CD14-positive monocyte (primary cell): ENCODE measurements at regions not wholly inside any gene's neighbourhood (a gene's known extent, or its start where the extent isn't known, plus 50 kb on each side); places are given as distances from the start of the nearest gene placed in this dataset.
"Not testable (repeated sequence)": the region's sequence is repeated elsewhere in the genome, so short reads cannot be mapped to it uniquely, and the experiment has no call there.

Experiments
- DNase-seq, 3 donors: peaks; one replicate each; pipeline ENCODE4 v3.0.0-alpha.2; 2011 to 2022
- H2AFZ ChIP-seq: 2 replicates; pipeline ENCODE4 v1.6.0; 2012; ENCODE audit warnings: mild to moderate bottlenecking, low read depth, low read length, inconsistent platforms; ENCODE audit not compliant: insufficient read depth, poor library complexity, severe bottlenecking
- H3K27ac ChIP-seq, 2 donors: 1 replicate in 1 of 2; 2 replicates in 1 of 2; pipeline ENCODE4 v1.5.1; 2012 to 2013; ENCODE audit warnings: low read length in 2 of 2, control low read depth in 1 of 2, inconsistent platforms in 1 of 2, low read depth in 1 of 2, mild to moderate bottlenecking in 1 of 2
- H3K27me3 ChIP-seq, 2 donors: one replicate each; pipeline versions ENCODE4 v1.6.0 to v1.6.1; 2011 to 2013; ENCODE audit warnings: low read length in 2 of 2; ENCODE audit not compliant: control insufficient read depth in 2 of 2, insufficient read depth in 2 of 2
- H3K36me3 ChIP-seq, 2 donors: replicated peaks in 1 of 2; 1 replicate in 1 of 2; 2 replicates in 1 of 2; pipeline versions ENCODE4 v1.5.1 to v1.6.1; 2012 to 2013; ENCODE audit warnings: low read length in 2 of 2, control low read depth in 1 of 2, inconsistent platforms in 1 of 2, mild to moderate bottlenecking in 1 of 2; ENCODE audit not compliant: insufficient read depth in 2 of 2, control insufficient read depth in 1 of 2
- H3K4me1 ChIP-seq, 2 donors: 1 replicate in 1 of 2; 2 replicates in 1 of 2; pipeline versions ENCODE4 v1.5.1 to v1.6.1; 2012 to 2013; ENCODE audit warnings: low read length in 2 of 2, control low read depth in 1 of 2, inconsistent platforms in 1 of 2, mild to moderate bottlenecking in 1 of 2, moderate library complexity in 1 of 2; ENCODE audit not compliant: insufficient read depth in 2 of 2, control insufficient read depth in 1 of 2
- H3K4me2 ChIP-seq: replicated peaks from 2 replicates; pipeline ENCODE3; 2012; ENCODE audit warnings: low read length, moderate library complexity, mild to moderate bottlenecking; ENCODE audit not compliant: poor library complexity, severe bottlenecking; ENCODE audit errors: extremely low read depth
- H3K4me3 ChIP-seq, 3 experiments: fragments of 200-600 bp in 1 of 3; sonication (generic) in 1 of 3; replicated peaks in 1 of 3; 1 replicate in 2 of 3; 2 replicates in 1 of 3; pipeline ENCODE4 v1.5.1; 2011 to 2013; ENCODE audit warnings: low read length in 3 of 3, mild to moderate bottlenecking in 3 of 3, control low read depth in 2 of 3, low read depth in 2 of 3, inconsistent platforms in 1 of 3, moderate library complexity in 1 of 3
- H3K79me2 ChIP-seq: 2 replicates; pipeline ENCODE4 v1.6.0; 2012; ENCODE audit warnings: mild to moderate bottlenecking, control low read depth, inconsistent platforms, low read length, moderate library complexity; ENCODE audit not compliant: insufficient read depth
- H3K9ac ChIP-seq: 2 replicates; pipeline ENCODE4 v1.6.0; 2017; ENCODE audit warnings: low read length, mild to moderate bottlenecking; ENCODE audit not compliant: insufficient read depth, poor library complexity, severe bottlenecking
- H3K9me3 ChIP-seq, 2 donors: replicated peaks in 1 of 2; 1 replicate in 1 of 2; 2 replicates in 1 of 2; pipeline versions ENCODE4 v1.5.1 to v1.6.1; 2012 to 2013; ENCODE audit warnings: low read length in 2 of 2, control low read depth in 1 of 2; ENCODE audit not compliant: control insufficient read depth in 1 of 2, insufficient read depth in 1 of 2
- H4K20me1 ChIP-seq: 2 replicates; pipeline ENCODE4 v1.6.0; 2012; ENCODE audit warnings: mild to moderate bottlenecking, low read length, control low read depth, moderate library complexity; ENCODE audit not compliant: insufficient read depth
- H3K27ac Mint-ChIP-seq, 7 donors: one replicate each; pipeline ENCODE4 v1.8.0; 2020; ENCODE audit warnings: mild to moderate bottlenecking in 7 of 7, mixed read lengths in 7 of 7, moderate library complexity in 6 of 7, inconsistent platforms in 2 of 7
- H3K27me3 Mint-ChIP-seq, 3 donors: one replicate each; pipeline ENCODE4 v1.8.0; 2021 to 2022; ENCODE audit warnings: low read depth in 3 of 3, mild to moderate bottlenecking in 3 of 3, mixed read lengths in 3 of 3, moderate library complexity in 3 of 3, inconsistent platforms in 1 of 3
- H3K36me3 Mint-ChIP-seq, 2 donors: one replicate each; pipeline ENCODE4 v1.8.0; 2020; ENCODE audit warnings: mixed read lengths in 2 of 2, inconsistent platforms in 1 of 2, mild to moderate bottlenecking in 1 of 2
- H3K4me1 Mint-ChIP-seq: one replicate; pipeline ENCODE4 v1.8.0; 2020; ENCODE audit warnings: mild to moderate bottlenecking, mixed read lengths
- H3K4me3 Mint-ChIP-seq, 2 donors: one replicate each; pipeline ENCODE4 v1.8.0; 2020; ENCODE audit warnings: mild to moderate bottlenecking in 2 of 2, mixed read lengths in 2 of 2, moderate library complexity in 1 of 2
- H3K9me3 Mint-ChIP-seq, 7 donors: one replicate each; pipeline ENCODE4 v1.8.0; 2020 to 2022; ENCODE audit warnings: mixed read lengths in 7 of 7, mild to moderate bottlenecking in 6 of 7, moderate library complexity in 6 of 7, inconsistent platforms in 2 of 7
- WGBS: methylation state at CpG from one replicate; pipeline ENCODE4 v1.1.5; 2013; ENCODE audit warnings: missing lambda C conversion rate; ENCODE audit not compliant: insufficient coverage; 5-methylcytosine and 5-hydroxymethylcytosine counted together
- intact Hi-C, 2 donors: fragments of 100-400 bp; cut with micrococcal nuclease; formaldehyde crosslinking; loops; one replicate each; pipeline versions ENCODE4 v1.15.0 to v1.15.1; 2023
- TF ChIP-seq, protein P1 (sequence below): fragments of 200-600 bp; IDR thresholded peaks from one replicate; pipeline ENCODE4 v1.8.0; 2022; ENCODE audit warnings: antibody characterized with exemption, mild to moderate bottlenecking

- peak overlapping the region; percentile 21 for H3K9ac ChIP-seq
- Mint-ChIP-seq H3K4me1 (peaks cover 4% of the 10 kb centered on the region), H3K27ac (no peak overlapping the region), H3K27me3 (peaks cover 25 to 36% (median 32%) of the 10 kb centered on the region in 3 donors), H3K9me3 (peaks cover 0 to 16% (median 4%) of the 10 kb centered on the region in 7 donors), H3K4me3 (peak overlapping the region; percentile 54 to 86), H3K36me3 (no peaks in the 10 kb centered on the region)
- no peaks in the 10 kb centered on the region for H3K36me3 ChIP-seq
- H4K20me1 ChIP-seq = no peaks in the 10 kb centered on the region
- H3K4me2 ChIP-seq = peak overlapping the region; percentile 68
- no peak overlapping the region for H3K27ac ChIP-seq
- peaks cover 0 to 6% of the 10 kb centered on the region in 2 donors for H3K4me1 ChIP-seq
- 14% methylated on average over 56 of the region's 56 CpGs for WGBS
- peak overlapping the region; percentile 21 to 57 (median 47) for H3K4me3 ChIP-seq
- H3K9me3 ChIP-seq = peaks cover 0 to 11% of the 10 kb centered on the region in 2 donors
- no peaks in the 10 kb centered on the region for H3K79me2 ChIP-seq
- H2AFZ ChIP-seq = peak overlapping the region; percentile 56
- TF ChIP-seq, protein P1, sequence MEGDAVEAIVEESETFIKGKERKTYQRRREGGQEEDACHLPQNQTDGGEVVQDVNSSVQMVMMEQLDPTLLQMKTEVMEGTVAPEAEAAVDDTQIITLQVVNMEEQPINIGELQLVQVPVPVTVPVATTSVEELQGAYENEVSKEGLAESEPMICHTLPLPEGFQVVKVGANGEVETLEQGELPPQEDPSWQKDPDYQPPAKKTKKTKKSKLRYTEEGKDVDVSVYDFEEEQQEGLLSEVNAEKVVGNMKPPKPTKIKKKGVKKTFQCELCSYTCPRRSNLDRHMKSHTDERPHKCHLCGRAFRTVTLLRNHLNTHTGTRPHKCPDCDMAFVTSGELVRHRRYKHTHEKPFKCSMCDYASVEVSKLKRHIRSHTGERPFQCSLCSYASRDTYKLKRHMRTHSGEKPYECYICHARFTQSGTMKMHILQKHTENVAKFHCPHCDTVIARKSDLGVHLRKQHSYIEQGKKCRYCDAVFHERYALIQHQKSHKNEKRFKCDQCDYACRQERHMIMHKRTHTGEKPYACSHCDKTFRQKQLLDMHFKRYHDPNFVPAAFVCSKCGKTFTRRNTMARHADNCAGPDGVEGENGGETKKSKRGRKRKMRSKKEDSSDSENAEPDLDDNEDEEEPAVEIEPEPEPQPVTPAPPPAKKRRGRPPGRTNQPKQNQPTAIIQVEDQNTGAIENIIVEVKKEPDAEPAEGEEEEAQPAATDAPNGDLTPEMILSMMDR = no peak
- peaks cover 7 to 17% of the 10 kb centered on the region in 2 donors for H3K27me3 ChIP-seq
- intact Hi-C loops = no loop called here
- DNase-seq = no peak
These were observed 253.9 kb upstream of the SGCG start for GRCh38 chr13:22926748-22927400.

GRCh38 chr13:22927845-22928244, 252.9 kb upstream of the SGCG start:
- intact Hi-C loops, H3K79me2 ChIP-seq, H3K36me3 Mint-ChIP-seq, H3K4me1 Mint-ChIP-seq, H3K4me1 ChIP-seq, H3K27ac Mint-ChIP-seq, H3K27ac ChIP-seq, H3K36me3 ChIP-seq, H4K20me1 ChIP-seq, H3K4me3 ChIP-seq, DNase-seq, H3K4me2 ChIP-seq, H3K4me3 Mint-ChIP-seq, H2AFZ ChIP-seq, H3K9ac ChIP-seq: not testable (repeated sequence)
- peaks cover 0 to 11% of the 10 kb centered on the region in 2 donors for H3K9me3 ChIP-seq
- WGBS = 100% methylated on average over 1 of the region's 4 CpGs
- H3K27me3 ChIP-seq = peaks cover 7 to 17% of the 10 kb centered on the region in 2 donors
- peaks cover 0 to 16% (median 4%) of the 10 kb centered on the region in 7 donors for H3K9me3 Mint-ChIP-seq
- H3K27me3 Mint-ChIP-seq = peaks cover 23 to 35% (median 32%) of the 10 kb centered on the region in 3 donors
